Smooth muscle cell (in vitro differentiated cells): ENCODE measurements at regions not wholly inside any gene's neighbourhood (a gene's known extent, or its start where the extent isn't known, plus 50 kb on each side); places are given as distances from the start of the nearest gene placed in this dataset.

Source experiments
- DNase-seq: peaks from one replicate; lab custom pipeline; 2025; ENCODE audit not compliant: unreplicated experiment; lab: John Stamatoyannopoulos, UW
- H2AFZ ChIP-seq: fragments of 200-600 bp; sonication (generic); 2 replicates; pipeline ENCODE4 v1.6.0; 2016; ENCODE audit warnings: antibody characterized with exemption, low read depth, mild to moderate bottlenecking
- H3F3A ChIP-seq: fragments of 200-600 bp; sonication (generic); 2 replicates; pipeline ENCODE4 v1.6.0; 2017; ENCODE audit warnings: antibody characterized with exemption, low read depth
- H3K27ac ChIP-seq: fragments of 200-600 bp; sonication (generic); 2 replicates; pipeline ENCODE4 v1.5.1; 2016; ENCODE audit warnings: low read depth, mild to moderate bottlenecking
- H3K27me3 ChIP-seq: fragments of 200-600 bp; sonication (generic); 2 replicates; pipeline ENCODE4 v1.6.1; 2016; ENCODE audit warnings: low read depth, mild to moderate bottlenecking
- H3K36me3 ChIP-seq: fragments of 200-600 bp; sonication (generic); 2 replicates; pipeline ENCODE4 v1.5.1; 2016; ENCODE audit warnings: low read depth
- H3K4me1 ChIP-seq: fragments of 200-600 bp; sonication (generic); 2 replicates; pipeline ENCODE4 v1.5.1; 2016; ENCODE audit warnings: low read depth
- H3K4me2 ChIP-seq: fragments of 200-600 bp; sonication (generic); 2 replicates; pipeline ENCODE4 v1.6.0; 2016; ENCODE audit warnings: mild to moderate bottlenecking
- H3K4me3 ChIP-seq: fragments of 200-600 bp; sonication (generic); 2 replicates; pipeline ENCODE4 v1.5.1; 2016; ENCODE audit warnings: mild to moderate bottlenecking
- H3K79me2 ChIP-seq: fragments of 200-600 bp; sonication (generic); 2 replicates; pipeline ENCODE4 v1.6.0; 2016; ENCODE audit warnings: low read depth, mild to moderate bottlenecking
- H3K9ac ChIP-seq: fragments of 200-600 bp; sonication (generic); 2 replicates; pipeline ENCODE4 v1.6.0; 2016; ENCODE audit warnings: low read depth
- H3K9me3 ChIP-seq: fragments of 200-600 bp; sonication (generic); replicated peaks from 2 replicates; pipeline ENCODE4 v1.5.1; 2016; ENCODE audit warnings: low read depth
- H4K20me1 ChIP-seq: fragments of 200-600 bp; sonication (generic); 2 replicates; pipeline ENCODE4 v1.6.0; 2016; ENCODE audit warnings: low read depth
- WGBS: methylation state at CpG from one replicate; pipeline ENCODE4 v1.1.7; 2016; ENCODE audit warnings: low lambda C conversion rate; 5-methylcytosine and 5-hydroxymethylcytosine counted together
- TF ChIP-seq, protein P1 (sequence below): fragments of 200-600 bp; sonication (generic); IDR thresholded peaks from 2 replicates; pipeline ENCODE4 v1.5.1; 2017; ENCODE audit warnings: borderline replicate concordance, mild to moderate bottlenecking, antibody characterized with exemption; ENCODE audit not compliant: insufficient read depth, poor library complexity, severe bottlenecking

DNA sequence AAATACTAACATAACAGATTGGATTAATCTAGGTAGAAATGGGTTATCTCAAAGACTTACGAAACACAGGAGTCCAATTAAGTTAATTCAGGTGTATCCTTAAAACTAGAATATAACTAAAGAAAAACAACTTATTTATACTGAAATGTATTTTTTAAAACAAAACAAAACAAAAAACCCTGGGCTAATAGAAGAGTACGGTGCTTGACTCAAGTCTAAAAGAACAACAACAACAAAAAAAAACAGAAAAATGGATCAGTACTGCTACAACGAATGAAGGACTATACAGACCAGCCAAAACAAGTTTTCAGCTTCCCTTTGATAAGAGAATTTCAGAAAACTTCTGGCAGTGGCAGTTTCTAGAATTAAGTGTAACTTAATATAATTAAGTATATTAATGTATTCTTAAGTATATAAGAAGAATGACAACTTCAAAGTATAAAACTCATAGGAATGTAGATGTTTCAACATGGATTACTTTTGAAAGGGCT is 120.1 kb upstream of the EGLN3 start:
- no peaks in the 10 kb centered on the region for H3F3A ChIP-seq
- no peak overlapping the region for H3K9ac ChIP-seq
- no peaks in the 10 kb centered on the region for H4K20me1 ChIP-seq
- no peaks in the 10 kb centered on the region for H3K4me1 ChIP-seq
- H3K4me2 ChIP-seq = no peak overlapping the region
- TF ChIP-seq, protein P1, sequence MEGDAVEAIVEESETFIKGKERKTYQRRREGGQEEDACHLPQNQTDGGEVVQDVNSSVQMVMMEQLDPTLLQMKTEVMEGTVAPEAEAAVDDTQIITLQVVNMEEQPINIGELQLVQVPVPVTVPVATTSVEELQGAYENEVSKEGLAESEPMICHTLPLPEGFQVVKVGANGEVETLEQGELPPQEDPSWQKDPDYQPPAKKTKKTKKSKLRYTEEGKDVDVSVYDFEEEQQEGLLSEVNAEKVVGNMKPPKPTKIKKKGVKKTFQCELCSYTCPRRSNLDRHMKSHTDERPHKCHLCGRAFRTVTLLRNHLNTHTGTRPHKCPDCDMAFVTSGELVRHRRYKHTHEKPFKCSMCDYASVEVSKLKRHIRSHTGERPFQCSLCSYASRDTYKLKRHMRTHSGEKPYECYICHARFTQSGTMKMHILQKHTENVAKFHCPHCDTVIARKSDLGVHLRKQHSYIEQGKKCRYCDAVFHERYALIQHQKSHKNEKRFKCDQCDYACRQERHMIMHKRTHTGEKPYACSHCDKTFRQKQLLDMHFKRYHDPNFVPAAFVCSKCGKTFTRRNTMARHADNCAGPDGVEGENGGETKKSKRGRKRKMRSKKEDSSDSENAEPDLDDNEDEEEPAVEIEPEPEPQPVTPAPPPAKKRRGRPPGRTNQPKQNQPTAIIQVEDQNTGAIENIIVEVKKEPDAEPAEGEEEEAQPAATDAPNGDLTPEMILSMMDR = no peak
- no peak overlapping the region for H2AFZ ChIP-seq
- WGBS = 90% methylated on average over 3 of the region's 3 CpGs
- no peak overlapping the region for H3K27ac ChIP-seq
- H3K9me3 ChIP-seq = no peaks in the 10 kb centered on the region
- H3K79me2 ChIP-seq = no peaks in the 10 kb centered on the region
- no peaks in the 10 kb centered on the region for H3K36me3 ChIP-seq
- H3K4me3 ChIP-seq = no peak overlapping the region
- no peak for DNase-seq
- H3K27me3 ChIP-seq = no peaks in the 10 kb centered on the region

- H3K79me2 ChIP-seq = no peaks in the 10 kb centered on the region
- no peaks in the 10 kb centered on the region for H4K20me1 ChIP-seq
- no peak overlapping the region for H3K4me2 ChIP-seq
- H3K9me3 ChIP-seq = no peaks in the 10 kb centered on the region
- H3K9ac ChIP-seq = no peak overlapping the region
- H3K4me1 ChIP-seq = no peaks in the 10 kb centered on the region
- TF ChIP-seq, protein P1 = no peak
- 57% methylated on average over 3 of the region's 3 CpGs for WGBS
- no peak overlapping the region for H3K27ac ChIP-seq
- H3K36me3 ChIP-seq = no peaks in the 10 kb centered on the region
- no peak overlapping the region for H3K4me3 ChIP-seq
- no peak overlapping the region for H2AFZ ChIP-seq
- H3K27me3 ChIP-seq = no peaks in the 10 kb centered on the region
- no peak for DNase-seq
- no peaks in the 10 kb centered on the region for H3F3A ChIP-seq
Observed at GRCh38 chr14:34069854-34070582, 119.1 kb upstream of the EGLN3 start.

GRCh38 chr14:34067587-34067986 is 116.7 kb upstream of the EGLN3 start:
- Histone ChIP-seq H3K4me2 (no peak overlapping the region), H3K79me2 (no peaks in the 10 kb centered on the region), H2AFZ (no peak overlapping the region), H3K9ac (no peak overlapping the region), H3K9me3 (no peaks in the 10 kb centered on the region), H4K20me1 (no peaks in the 10 kb centered on the region), H3K4me1 (peaks cover 8% of the 10 kb centered on the region), H3K27ac (no peak overlapping the region), H3K27me3 (no peaks in the 10 kb centered on the region), H3K36me3 (no peaks in the 10 kb centered on the region), H3K4me3 (no peak overlapping the region), H3F3A (no peaks in the 10 kb centered on the region)
- TF ChIP-seq, protein P1 = no peak
- DNase-seq = no peak
- WGBS = 68% methylated on average over 3 of the region's 3 CpGs

DNA sequence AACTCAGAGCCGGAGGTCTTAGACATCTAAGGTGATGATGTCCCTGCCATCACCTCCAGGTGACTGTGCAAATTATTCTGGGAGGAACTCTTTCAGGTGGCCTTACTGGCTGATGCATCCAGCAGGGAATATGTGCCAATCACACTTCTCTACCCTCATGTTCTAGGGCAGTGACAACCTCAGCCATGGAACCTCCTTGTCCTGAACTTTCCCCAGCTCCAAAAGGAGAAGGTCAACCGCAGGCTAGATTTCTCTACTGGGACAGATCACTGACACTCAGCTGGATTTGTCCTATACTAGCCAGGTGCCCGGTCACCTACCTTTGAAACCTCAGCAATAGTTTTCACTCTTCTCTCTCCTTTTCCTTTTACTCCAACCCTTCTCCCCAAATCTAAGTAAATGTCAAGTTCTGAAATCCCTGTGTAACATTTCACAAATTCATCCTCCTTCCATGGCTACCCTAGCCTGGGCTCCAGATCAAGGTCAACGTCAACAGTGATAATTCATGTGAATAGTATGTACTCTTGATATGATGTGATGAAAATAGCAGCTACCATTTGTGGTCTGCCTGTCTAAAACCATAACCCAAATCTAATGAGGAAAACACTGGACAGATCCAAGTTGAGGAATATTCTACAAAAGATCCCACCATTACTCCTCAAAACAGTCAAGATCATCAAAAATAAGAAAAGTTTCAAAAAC is 115.0 kb upstream of the EGLN3 start:
- no peak for DNase-seq
- Histone ChIP-seq H3K4me1 (peaks cover 12% of the 10 kb centered on the region), H3K4me2 (no peak overlapping the region), H3K36me3 (no peaks in the 10 kb centered on the region), H3F3A (no peaks in the 10 kb centered on the region), H3K9me3 (no peaks in the 10 kb centered on the region), H3K4me3 (no peak overlapping the region), H3K9ac (no peak overlapping the region), H2AFZ (no peak overlapping the region), H3K27ac (no peak overlapping the region), H4K20me1 (no peaks in the 10 kb centered on the region), H3K79me2 (no peaks in the 10 kb centered on the region), H3K27me3 (no peaks in the 10 kb centered on the region)
- 95% methylated on average over 4 of the region's 4 CpGs for WGBS
- TF ChIP-seq, protein P1 = no peak
